ENCODE measurements at regions not wholly inside any gene's neighbourhood (a gene's known extent, or its start where the extent isn't known, plus 50 kb on each side); places are given as distances from the start of the nearest gene placed in this dataset.

GRCh38 chr7:132672200-132672990, 96.1 kb upstream of the PLXNA4 start:
- DNase-seq (ENCODE audit: low spot score) = no peak

GRCh38 chr7:132666774-132667172, 90.5 kb upstream of the PLXNA4 start:
- no peak for DNase-seq (ENCODE audit: low spot score)

- DNase-seq (ENCODE audit: low spot score) = no peak
Observed at GRCh38 chr7:132666071-132666773, 90.0 kb upstream of the PLXNA4 start.

GRCh38 chr7:132656846-132657776, 80.8 kb upstream of the PLXNA4 start:
- peak; percentile 67 for DNase-seq (ENCODE audit: low spot score)

GRCh38 chr7:132656341-132656740, 80.1 kb upstream of the PLXNA4 start:
- DNase-seq (ENCODE audit: low spot score) = no peak

GRCh38 chr7:132655131-132655727, 79.0 kb upstream of the PLXNA4 start:
- no peak for DNase-seq (ENCODE audit: low spot score)

GRCh38 chr7:132654150-132654549, 77.9 kb upstream of the PLXNA4 start:
- DNase-seq (ENCODE audit: low spot score) = no peak

- no peak for DNase-seq (ENCODE audit: low spot score)
Observed at GRCh38 chr7:132653366-132653930, 77.2 kb upstream of the PLXNA4 start.

- DNase-seq (ENCODE audit: low spot score) = no peak
Observed at GRCh38 chr7:132652507-132652906, 76.2 kb upstream of the PLXNA4 start.

GRCh38 chr7:132650498-132650897, 74.2 kb upstream of the PLXNA4 start:
- no peak for DNase-seq (ENCODE audit: low spot score)

- no peak for DNase-seq (ENCODE audit: low spot score)
Observed at GRCh38 chr7:132647311-132647710, 71.0 kb upstream of the PLXNA4 start.

- no peak for DNase-seq (ENCODE audit: low spot score)
Observed at GRCh38 chr7:132646052-132646451, 69.8 kb upstream of the PLXNA4 start.

GRCh38 chr7:132643302-132643701, 67.0 kb upstream of the PLXNA4 start:
- DNase-seq (ENCODE audit: low spot score) = no peak

GRCh38 chr7:132641238-132641637, 65.0 kb upstream of the PLXNA4 start:
- no peak for DNase-seq (ENCODE audit: low spot score)

GRCh38 chr7:132639983-132640382, 63.7 kb upstream of the PLXNA4 start:
- DNase-seq (ENCODE audit: low spot score) = no peak

GRCh38 chr7:132638000-132638399, 61.7 kb upstream of the PLXNA4 start:
- no peak for DNase-seq (ENCODE audit: low spot score)

GRCh38 chr7:132636581-132636980, 60.3 kb upstream of the PLXNA4 start:
- no peak for DNase-seq (ENCODE audit: low spot score)

- DNase-seq (ENCODE audit: low spot score) = no peak
Observed at GRCh38 chr7:132635127-132635526, 58.9 kb upstream of the PLXNA4 start.

GRCh38 chr7:132630834-132631233, 54.6 kb upstream of the PLXNA4 start:
- no peak for DNase-seq (ENCODE audit: low spot score)
